Prostate gland (tissue), 2 donors: ENCODE measurements at regions not wholly inside any gene's neighbourhood (a gene's known extent, or its start where the extent isn't known, plus 50 kb on each side); places are given as distances from the start of the nearest gene placed in this dataset.
A peak's percentile ranks its signal among the peaks of the same experiment; 100 is the strongest.

Experiments
- DNase-seq: peaks from one replicate; pipeline ENCODE4 v3.0.0-alpha.2; 2019; ENCODE audit warnings: low spot score
- H3K27ac ChIP-seq, 2 donors: fragments of 200-600 bp; sonication (generic); 2 replicates each; pipeline ENCODE4 v1.5.1; 2017 to 2019
- H3K27me3 ChIP-seq: fragments of 200-600 bp; sonication (generic); replicated peaks from 2 replicates; pipeline ENCODE4 v1.5.1; 2019; ENCODE audit not compliant: insufficient read depth
- H3K36me3 ChIP-seq, 2 donors: fragments of 200-600 bp; sonication (generic); 1 replicate in 1 of 2; 2 replicates in 1 of 2; pipeline versions ENCODE4 v1.5.1 to v1.8.1; 2017 to 2019
- H3K4me1 ChIP-seq: fragments of 200-600 bp; sonication (generic); replicated peaks from 2 replicates; pipeline ENCODE4 v1.5.1; 2019
- H3K4me3 ChIP-seq, 2 donors: fragments of 200-600 bp; sonication (generic); 2 replicates each; pipeline ENCODE4 v1.5.1; 2017 to 2019
- H3K9me3 ChIP-seq: fragments of 200-600 bp; sonication (generic); 2 replicates; pipeline ENCODE4 v1.5.1; 2017
- POLR2A ChIP-seq: fragments of 450-650 bp; IDR thresholded peaks from one replicate; pipeline ENCODE4 v1.6.1; 2016; ENCODE audit warnings: antibody characterized with exemption, mild to moderate bottlenecking
- POLR2AphosphoS5 ChIP-seq: sonication (generic); formaldehyde crosslinking; IDR thresholded peaks from one replicate; pipeline ENCODE4 v1.6.1; 2017; ENCODE audit warnings: antibody characterized with exemption
- WGBS: methylation state at CpG from one replicate; pipeline ENCODE4 v1.1.5; 2018; 5-methylcytosine and 5-hydroxymethylcytosine counted together
- intact Hi-C: fragments of 100-400 bp; cut with DNase I; formaldehyde crosslinking; loops from one replicate; pipeline ENCODE4 v1.14.2; 2022
- TF ChIP-seq, protein P1 (sequence below), 4 experiments: fragments of 200-600 bp in 2 of 4; fragments of 450-650 bp in 2 of 4; sonication (generic) in 2 of 4; IDR thresholded peaks; 1 replicate in 3 of 4; 2 replicates in 1 of 4; pipeline ENCODE4 v1.5.1; 2016 to 2019; ENCODE audit warnings: antibody characterized with exemption in 4 of 4, mild to moderate bottlenecking in 2 of 4, moderate library complexity in 2 of 4

DNA sequence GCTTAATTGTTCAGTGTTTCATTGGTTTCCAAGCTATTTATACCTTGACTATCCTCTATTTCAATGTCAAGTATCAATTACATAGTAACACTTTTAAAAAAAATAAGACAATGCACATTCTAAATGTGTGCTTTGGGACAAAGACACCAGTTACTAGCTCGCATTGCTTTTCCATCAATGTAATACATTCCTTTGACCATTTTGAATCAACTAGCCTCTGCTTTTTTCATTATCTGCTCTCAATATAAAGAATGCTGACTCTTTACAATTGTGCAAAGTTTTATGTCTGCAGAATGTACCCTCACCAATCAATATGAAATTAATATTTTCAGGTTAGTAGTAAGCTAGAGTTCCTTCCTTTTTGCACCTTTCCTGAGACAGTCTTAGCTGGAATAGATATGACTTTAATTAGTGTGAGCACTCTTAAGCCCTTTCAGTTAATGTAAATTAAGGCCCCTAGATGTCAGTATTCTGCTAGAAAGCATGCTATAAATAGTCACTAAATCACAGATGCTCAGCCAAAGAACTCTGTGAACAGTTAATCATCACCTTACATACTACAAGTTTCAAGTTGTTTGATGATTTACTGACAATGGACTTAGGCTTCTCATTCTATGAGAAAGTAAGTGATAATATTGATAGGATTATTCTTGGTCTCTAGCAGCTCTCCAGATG, 413.6 kb downstream of the PTH2R start:
- Histone ChIP-seq H3K36me3 (no peaks in the 10 kb centered on the region), H3K4me3 (no peak overlapping the region), H3K9me3 (no peaks in the 10 kb centered on the region), H3K27ac (no peak overlapping the region), H3K27me3 (no peaks in the 10 kb centered on the region), H3K4me1 (no peaks in the 10 kb centered on the region)
- WGBS, result 38% methylated on average over 1 of the region's 1 CpG
- no peak for DNase-seq
- intact Hi-C loops, result loop anchor here (5.0 kb wide), 1 partner anchor 387 kb away; no protein-coding TSS in a partner anchor
- TF ChIP-seq POLR2A (no peak), POLR2AphosphoS5 (no peak)
- TF ChIP-seq, protein P1, sequence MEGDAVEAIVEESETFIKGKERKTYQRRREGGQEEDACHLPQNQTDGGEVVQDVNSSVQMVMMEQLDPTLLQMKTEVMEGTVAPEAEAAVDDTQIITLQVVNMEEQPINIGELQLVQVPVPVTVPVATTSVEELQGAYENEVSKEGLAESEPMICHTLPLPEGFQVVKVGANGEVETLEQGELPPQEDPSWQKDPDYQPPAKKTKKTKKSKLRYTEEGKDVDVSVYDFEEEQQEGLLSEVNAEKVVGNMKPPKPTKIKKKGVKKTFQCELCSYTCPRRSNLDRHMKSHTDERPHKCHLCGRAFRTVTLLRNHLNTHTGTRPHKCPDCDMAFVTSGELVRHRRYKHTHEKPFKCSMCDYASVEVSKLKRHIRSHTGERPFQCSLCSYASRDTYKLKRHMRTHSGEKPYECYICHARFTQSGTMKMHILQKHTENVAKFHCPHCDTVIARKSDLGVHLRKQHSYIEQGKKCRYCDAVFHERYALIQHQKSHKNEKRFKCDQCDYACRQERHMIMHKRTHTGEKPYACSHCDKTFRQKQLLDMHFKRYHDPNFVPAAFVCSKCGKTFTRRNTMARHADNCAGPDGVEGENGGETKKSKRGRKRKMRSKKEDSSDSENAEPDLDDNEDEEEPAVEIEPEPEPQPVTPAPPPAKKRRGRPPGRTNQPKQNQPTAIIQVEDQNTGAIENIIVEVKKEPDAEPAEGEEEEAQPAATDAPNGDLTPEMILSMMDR (IDR thresholded peaks at IDR 0.05), result peak in 1 of 4 experiments; percentile 15

DNA sequence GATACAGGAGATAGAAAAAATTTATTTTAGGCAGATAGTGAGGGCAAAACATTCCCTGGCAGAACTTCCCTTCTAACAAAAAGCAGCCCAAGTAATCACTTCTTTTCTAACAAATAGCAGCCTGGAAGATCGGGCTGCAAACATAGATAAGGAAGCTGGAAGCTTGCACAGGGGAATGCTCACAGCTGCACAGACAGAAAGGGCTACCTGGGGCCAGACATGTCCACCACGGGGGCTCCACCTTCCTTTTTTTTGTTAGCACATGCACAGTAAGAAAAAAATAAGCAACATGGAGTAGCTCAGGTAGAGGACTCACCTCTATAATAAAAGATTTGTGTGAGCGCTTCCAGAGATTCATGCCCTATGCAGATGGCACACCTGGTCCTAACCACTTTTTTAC, 420.5 kb downstream of the PTH2R start:
- TF ChIP-seq POLR2A (no peak), POLR2AphosphoS5 (no peak)
- TF ChIP-seq, protein P1 (IDR thresholded peaks at IDR 0.05), result no peak
- DNase-seq, result no peak
- Histone ChIP-seq H3K4me3 (no peak overlapping the region), H3K27me3 (no peaks in the 10 kb centered on the region), H3K4me1 (no peaks in the 10 kb centered on the region), H3K27ac (no peak overlapping the region), H3K36me3 (no peaks in the 10 kb centered on the region), H3K9me3 (no peaks in the 10 kb centered on the region)
- intact Hi-C loops, result no loop called here
- 39% methylated on average over 3 of the region's 3 CpGs for WGBS

DNA sequence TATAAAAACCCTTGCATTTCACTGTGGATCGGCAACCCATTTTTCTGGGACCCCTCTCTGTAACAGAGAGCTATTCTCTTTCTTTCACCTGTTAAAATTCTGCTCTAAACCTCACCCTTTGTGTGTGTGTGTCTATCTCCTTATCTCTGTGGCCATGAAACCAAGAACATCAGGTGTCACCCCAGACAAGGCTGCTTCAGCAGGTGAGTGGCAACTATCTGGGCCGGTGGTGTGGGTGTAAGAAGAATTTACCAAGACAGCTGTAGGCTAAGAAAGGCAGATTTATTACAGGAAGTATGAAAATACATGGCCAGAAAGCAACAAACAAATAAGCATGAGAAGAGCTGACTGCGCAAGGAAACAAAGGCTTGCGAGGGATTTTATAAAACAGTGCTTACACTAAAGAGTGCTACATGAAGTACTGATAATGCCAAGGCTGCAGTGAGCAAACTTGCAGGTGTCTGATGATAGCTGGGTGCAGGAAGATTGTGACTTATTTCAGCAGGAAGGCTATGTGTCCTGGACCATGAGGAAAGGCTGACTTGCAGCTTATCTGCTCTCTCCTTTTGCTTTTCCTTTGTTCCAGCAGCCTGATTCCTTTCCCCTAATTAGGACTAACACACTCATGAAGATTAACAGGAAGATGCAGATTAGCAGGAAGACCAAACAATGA, 421.1 kb downstream of the PTH2R start:
- no peaks in the 10 kb centered on the region for H3K36me3 ChIP-seq
- H3K4me1 ChIP-seq, result no peaks in the 10 kb centered on the region
- no peak overlapping the region for H3K27ac ChIP-seq
- TF ChIP-seq POLR2A (no peak), POLR2AphosphoS5 (no peak)
- TF ChIP-seq, protein P1 (IDR thresholded peaks at IDR 0.05), result no peak
- no peaks in the 10 kb centered on the region for H3K9me3 ChIP-seq
- 58% methylated on average over 4 of the region's 4 CpGs for WGBS
- intact Hi-C loops, result no loop called here
- no peak for DNase-seq
- no peaks in the 10 kb centered on the region for H3K27me3 ChIP-seq
- H3K4me3 ChIP-seq, result no peak overlapping the region

DNA sequence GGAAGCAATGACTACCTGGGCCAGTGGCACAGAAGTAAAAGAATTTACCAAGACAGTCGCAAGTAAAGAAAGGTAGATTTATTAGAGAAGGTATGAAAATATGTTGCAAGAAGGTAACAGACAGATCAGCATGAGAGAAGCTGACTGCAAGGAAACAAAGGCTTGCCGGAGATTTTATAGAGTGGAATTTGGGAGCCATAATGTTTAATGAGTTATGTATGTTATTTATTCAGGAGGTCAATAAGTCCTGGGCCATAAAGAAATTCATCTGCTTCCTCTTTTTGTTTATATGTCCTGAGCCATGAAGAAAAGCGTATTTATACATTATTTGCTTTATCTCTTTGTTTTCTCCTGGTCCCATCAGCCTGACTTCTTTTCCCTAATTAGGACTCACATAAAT, 423.6 kb downstream of the PTH2R start:
- no peaks in the 10 kb centered on the region for H3K4me1 ChIP-seq
- 38% methylated on average over 3 of the region's 3 CpGs for WGBS
- TF ChIP-seq, protein P1 (IDR thresholded peaks at IDR 0.05), result no peak
- no peak for TF ChIP-seq POLR2A
- TF ChIP-seq POLR2AphosphoS5, result no peak
- no peaks in the 10 kb centered on the region for H3K9me3 ChIP-seq
- intact Hi-C loops, result no loop called here
- no peak overlapping the region for H3K4me3 ChIP-seq
- no peaks in the 10 kb centered on the region for H3K36me3 ChIP-seq
- no peak for DNase-seq
- H3K27ac ChIP-seq, result no peak overlapping the region
- no peaks in the 10 kb centered on the region for H3K27me3 ChIP-seq

DNA sequence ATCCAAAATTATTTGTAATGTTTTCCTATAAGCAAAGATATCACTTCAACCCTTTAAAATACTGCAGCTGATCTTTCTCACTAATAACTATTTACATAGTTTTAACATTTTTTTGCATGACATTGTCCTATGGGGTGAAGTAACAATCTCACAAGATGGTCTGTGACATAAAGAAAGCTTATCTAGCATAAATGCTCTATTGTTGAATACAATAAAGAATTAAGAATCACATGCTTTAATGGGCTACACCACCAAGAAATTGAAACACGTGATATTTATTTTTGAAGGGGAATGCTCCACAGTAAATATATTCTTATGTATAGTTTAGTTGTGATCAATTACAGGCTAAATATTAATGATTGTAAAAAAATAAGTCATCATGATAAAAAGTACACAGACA, 441.1 kb downstream of the PTH2R start:
- Histone ChIP-seq H3K36me3 (no peaks in the 10 kb centered on the region), H3K4me3 (no peak overlapping the region), H3K27me3 (no peaks in the 10 kb centered on the region), H3K27ac (no peak overlapping the region), H3K4me1 (no peaks in the 10 kb centered on the region), H3K9me3 (no peaks in the 10 kb centered on the region)
- TF ChIP-seq, protein P1 (IDR thresholded peaks at IDR 0.05), result no peak
- TF ChIP-seq POLR2AphosphoS5, result no peak
- no peak for TF ChIP-seq POLR2A
- no peak for DNase-seq
- 71% methylated on average over 1 of the region's 1 CpG for WGBS
- intact Hi-C loops, result no loop called here
